SK-N-SH (cell line): ENCODE measurements at regions not wholly inside any gene's neighbourhood (a gene's known extent, or its start where the extent isn't known, plus 50 kb on each side); places are given as distances from the start of the nearest gene placed in this dataset.

Experiments
- CTCF ChIA-PET: fragments of 300-600, 350-600 bp; formaldehyde crosslinking; extraction: SDS; loops from one replicate; lab custom pipeline; 2021; lab: Yijun Ruan, JAX
- POLR2A ChIA-PET: fragments of 350-600 bp; sonication (Branson Sonifier 250); formaldehyde crosslinking; extraction: SDS; loops from one replicate; lab custom pipeline; 2020; ENCODE audit warnings: antibody characterized with exemption, inconsistent platforms; lab: Yijun Ruan, JAX
- DNase-seq: peaks from one replicate; pipeline ENCODE4 v3.0.0; 2012
- H2AFZ ChIP-seq: fragments of 200-600 bp; sonication (generic); 2 replicates; pipeline ENCODE4 v1.8.1; 2016; ENCODE audit warnings: antibody characterized with exemption, mild to moderate bottlenecking, low read depth
- H3F3A ChIP-seq: fragments of 200-600 bp; sonication (generic); replicated peaks from 2 replicates; pipeline ENCODE3; 2016; ENCODE audit warnings: antibody characterized with exemption, mild to moderate bottlenecking; ENCODE audit not compliant: insufficient read depth
- H3K27ac ChIP-seq, 2 experiments: fragments of 200-500 bp in 1 of 2; fragments of 200-600 bp in 1 of 2; sonication (Bioruptor generic) in 1 of 2; sonication (generic), shearing (Covaris generic) in 1 of 2; 2 replicates each; pipeline versions ENCODE4 v1.5.1 to v1.6.1; 2014 to 2016; ENCODE audit warnings: low read depth in 2 of 2, inconsistent platforms in 1 of 2, low read length in 1 of 2, mild to moderate bottlenecking in 1 of 2, mixed read lengths in 1 of 2
- H3K27me3 ChIP-seq: fragments of 200-600 bp; sonication (generic), shearing (Covaris generic); 2 replicates; pipeline ENCODE4 v1.6.1; 2016; ENCODE audit warnings: mixed run types; ENCODE audit not compliant: insufficient read depth
- H3K36me3 ChIP-seq, 2 experiments: fragments of 200-500 bp in 1 of 2; fragments of 200-600 bp in 1 of 2; sonication (Bioruptor generic) in 1 of 2; sonication (generic) in 1 of 2; replicated peaks in 1 of 2; 2 replicates each; pipeline versions ENCODE3 to v1.5.1; 2014 to 2016; ENCODE audit warnings: low read length in 1 of 2, mild to moderate bottlenecking in 1 of 2; ENCODE audit not compliant: insufficient read depth in 2 of 2, control insufficient read depth in 1 of 2
- H3K4me1 ChIP-seq, 2 experiments: fragments of 200-500 bp in 1 of 2; fragments of 200-600 bp in 1 of 2; sonication (Bioruptor generic) in 1 of 2; sonication (generic), shearing (Covaris generic) in 1 of 2; 2 replicates each; pipeline versions ENCODE4 v1.5.1 to v1.6.1; 2014 to 2016; ENCODE audit warnings: low read depth in 1 of 2, low read length in 1 of 2, mixed run types in 1 of 2; ENCODE audit not compliant: insufficient read depth in 2 of 2, control insufficient read depth in 1 of 2
- H3K4me2 ChIP-seq: fragments of 200-600 bp; sonication (generic), shearing (Covaris generic); 2 replicates; pipeline ENCODE4 v1.6.1; 2017; ENCODE audit warnings: mixed run types
- H3K4me3 ChIP-seq, 2 experiments: fragments of 200-500 bp in 1 of 2; fragments of 200-600 bp in 1 of 2; sonication (Bioruptor generic) in 1 of 2; sonication (generic), shearing (Covaris generic) in 1 of 2; 2 replicates each; pipeline versions ENCODE4 v1.5.1 to v1.8.1; 2014 to 2016; ENCODE audit warnings: low read depth in 2 of 2, inconsistent platforms in 1 of 2, low read length in 1 of 2, mild to moderate bottlenecking in 1 of 2, mixed read lengths in 1 of 2, moderate library complexity in 1 of 2
- H3K79me2 ChIP-seq: fragments of 200-600 bp; sonication (generic); 2 replicates; pipeline ENCODE4 v1.8.1; 2017; ENCODE audit warnings: mild to moderate bottlenecking; ENCODE audit not compliant: insufficient read depth
- H3K9ac ChIP-seq: fragments of 200-600 bp; sonication (generic); 2 replicates; pipeline ENCODE4 v1.6.1; 2017; ENCODE audit warnings: mixed run types
- H3K9me2 ChIP-seq: fragments of 200-600 bp; sonication (generic); 2 replicates; pipeline ENCODE4 v1.6.1; 2017; ENCODE audit warnings: mixed run types
- H3K9me3 ChIP-seq: fragments of 200-600 bp; sonication (generic); 2 replicates; pipeline ENCODE4 v1.6.1; 2017; ENCODE audit warnings: mixed run types, mild to moderate bottlenecking, moderate library complexity
- H4K20me1 ChIP-seq: fragments of 200-600 bp; sonication (generic); 2 replicates; pipeline ENCODE4 v1.6.1; 2017; ENCODE audit warnings: mild to moderate bottlenecking, mixed run types; ENCODE audit not compliant: insufficient read depth
- CHD2 ChIP-seq: fragments of 150-350 bp; IDR thresholded peaks from 2 replicates; pipeline ENCODE4 v1.6.1; 2018; ENCODE audit warnings: low read length; ENCODE audit not compliant: partially characterized antibody
- ELF1 ChIP-seq: IDR thresholded peaks from 2 replicates; pipeline ENCODE4 v1.4.0; 2012
- EP300 ChIP-seq, 2 experiments: IDR thresholded peaks; 2 replicates each; pipeline versions ENCODE4 v1.4.0 to v1.6.1; 2012; ENCODE audit warnings: borderline replicate concordance in 1 of 2, low read depth in 1 of 2, low read length in 1 of 2
- EZH2phosphoT487 ChIP-seq: fragments of 200-600 bp; sonication (generic); IDR thresholded peaks from 2 replicates; pipeline ENCODE4 v1.6.1; 2017; ENCODE audit warnings: low read depth, mixed run types, mild to moderate bottlenecking, antibody characterized with exemption, moderate library complexity, borderline replicate concordance
- FOSL2 ChIP-seq: IDR thresholded peaks from 2 replicates; pipeline ENCODE4 v1.4.0; 2012; ENCODE audit warnings: low read depth, mild to moderate bottlenecking, moderate library complexity, borderline replicate concordance
- FOXJ3 ChIP-seq: sonication (generic); formaldehyde crosslinking; IDR thresholded peaks from 2 replicates; pipeline ENCODE4 v1.5.1; 2020; ENCODE audit warnings: mild to moderate bottlenecking, missing genetic modification reagents
- FOXM1 ChIP-seq: IDR thresholded peaks from 2 replicates; pipeline ENCODE4 v1.4.0; 2012; ENCODE audit warnings: low read depth, mild to moderate bottlenecking
- GABPA ChIP-seq: IDR thresholded peaks from 2 replicates; pipeline ENCODE4 v1.4.0; 2012; ENCODE audit warnings: low read depth, mild to moderate bottlenecking
- JUND ChIP-seq: IDR thresholded peaks from 2 replicates; pipeline ENCODE4 v1.4.0; 2012
- NFIC ChIP-seq: IDR thresholded peaks from 2 replicates; pipeline ENCODE4 v1.4.0; 2012; ENCODE audit warnings: borderline replicate concordance
- RAD21 ChIP-seq: IDR thresholded peaks from 2 replicates; pipeline ENCODE4 v1.6.1; 2012; ENCODE audit warnings: mild to moderate bottlenecking, low read length
- REST ChIP-seq: IDR thresholded peaks from 2 replicates; pipeline ENCODE4 v1.6.1; 2012; ENCODE audit warnings: mild to moderate bottlenecking, low read depth, low read length, moderate library complexity
- RFX5 ChIP-seq: IDR thresholded peaks from 2 replicates; pipeline ENCODE4 v1.6.1; 2012; ENCODE audit warnings: mild to moderate bottlenecking, improper control_type of control experiment, low read length
- RXRA ChIP-seq: IDR thresholded peaks from 2 replicates; pipeline ENCODE4 v1.4.0; 2012; ENCODE audit warnings: low read depth, mild to moderate bottlenecking, borderline replicate concordance
- SMC3 ChIP-seq: IDR thresholded peaks from 2 replicates; pipeline ENCODE4 v1.6.1; 2012; ENCODE audit warnings: low read depth, low read length, improper control_type of control experiment
- TCF12 ChIP-seq: IDR thresholded peaks from 2 replicates; pipeline ENCODE4 v1.4.0; 2012
- TEAD4 ChIP-seq: IDR thresholded peaks from 2 replicates; pipeline ENCODE4 v1.4.0; 2012; ENCODE audit warnings: mild to moderate bottlenecking, borderline replicate concordance; ENCODE audit not compliant: insufficient read depth
- USF1 ChIP-seq: IDR thresholded peaks from 2 replicates; pipeline ENCODE4 v1.4.0; 2012; ENCODE audit warnings: low read depth, borderline replicate concordance
- USF2 ChIP-seq: fragments of 150-350 bp; IDR thresholded peaks from 2 replicates; pipeline ENCODE4 v1.6.1; 2017; ENCODE audit warnings: antibody characterized with exemption, low read length, low read depth, borderline replicate concordance
- YY1 ChIP-seq: IDR thresholded peaks from 2 replicates; pipeline ENCODE4 v1.4.0; 2012; ENCODE audit warnings: low read depth, mild to moderate bottlenecking
- WGBS: methylation state at CpG from one replicate; pipeline ENCODE4 v1.1.6; 2017; ENCODE audit warnings: low lambda C conversion rate; 5-methylcytosine and 5-hydroxymethylcytosine counted together
- small RNA-seq, 7 experiments: library from RNA; depleted of rRNA; stranded (forward); fragments of <200 nt; gene quantifications; one replicate each; pipeline ENCODE3, GENCODE V24; 2012

GRCh38 chr13:51006067-51006845 is 96.7 kb downstream of the RNASEH2B start:
- Histone ChIP-seq H3K4me1 (no peaks in the 10 kb centered on the region), H3K79me2 (no peaks in the 10 kb centered on the region), H3K4me2 (no peak overlapping the region), H2AFZ (no peak overlapping the region), H3K9me2 (no peaks in the 10 kb centered on the region), H3K9ac (no peak overlapping the region), H3K36me3 (no peaks in the 10 kb centered on the region), H3K4me3 (no peak overlapping the region), H3K27ac (no peak overlapping the region), H3K9me3 (no peaks in the 10 kb centered on the region), H3F3A (no peaks in the 10 kb centered on the region), H4K20me1 (no peaks in the 10 kb centered on the region), H3K27me3 (no peaks in the 10 kb centered on the region; the same call in 1 of the 2 replicates)
- DNase-seq, result no peak
- ChIA-PET CTCF (no interaction called here), POLR2A (no interaction called here)
- no peak for TF ChIP-seq TCF12
- no peak for TF ChIP-seq FOSL2
- no peak for TF ChIP-seq ELF1
- TF ChIP-seq NFIC, result no peak
- no peak for TF ChIP-seq EZH2phosphoT487
- TF ChIP-seq USF2, result no peak
- TF ChIP-seq RXRA, result no peak
- TF ChIP-seq REST, result no peak
- no peak for TF ChIP-seq TEAD4
- TF ChIP-seq RAD21, result no peak
- TF ChIP-seq USF1, result no peak
- no peak for TF ChIP-seq CHD2
- TF ChIP-seq RFX5, result no peak
- TF ChIP-seq SMC3, result no peak
- TF ChIP-seq GABPA, result no peak
- TF ChIP-seq YY1, result no peak
- TF ChIP-seq EP300 (IDR thresholded peaks at IDR 0.05; ENCODE audit: borderline replicate concordance in 1 of 2, low read depth in 1 of 2, low read length in 1 of 2), result no peak
- TF ChIP-seq JUND, result no peak
- no peak for TF ChIP-seq FOXJ3 (CRISPR knock-in tag)
- no peak for TF ChIP-seq FOXM1
- 60% methylated on average over 7 of the region's 7 CpGs for WGBS

Small RNAs in the stretch of these regions (small RNA-seq; reads per million reads assigned to genes)
- gene RNA5SP29, result 0.06 to 6.8 (median 0.48) reads per million in 7 experiments
